Esophagus squamous epithelium (tissue), 4 donors: ENCODE measurements at regions not wholly inside any gene's neighbourhood (a gene's known extent, or its start where the extent isn't known, plus 50 kb on each side); places are given as distances from the start of the nearest gene placed in this dataset.

Experiments used
- CTCF ChIP-seq, 6 experiments: fragments of 450-650 bp in 4 of 6; fragments of 200-600 bp in 2 of 6; sonication (generic) in 2 of 6; IDR thresholded peaks; one replicate each; pipeline ENCODE4 v1.5.1; 2016 to 2019; ENCODE audit warnings: antibody characterized with exemption in 6 of 6, mild to moderate bottlenecking in 4 of 6, moderate library complexity in 4 of 6
- POLR2A ChIP-seq, 4 donors: fragments of 450-650 bp; IDR thresholded peaks; one replicate each; pipeline ENCODE4 v1.6.1; 2017; ENCODE audit warnings: antibody characterized with exemption in 4 of 4, mild to moderate bottlenecking in 4 of 4, moderate library complexity in 3 of 4

GRCh38 chr4:71232846-71233245 is 106.0 kb upstream of the SLC4A4 start:
- TF ChIP-seq POLR2A (IDR thresholded peaks at IDR 0.05) (no peak), CTCF (IDR thresholded peaks at IDR 0.05) (no peak)
